ENCODE measurements at regions not wholly inside any gene's neighbourhood (a gene's known extent, or its start where the extent isn't known, plus 50 kb on each side); places are given as distances from the start of the nearest gene placed in this dataset.

DNA sequence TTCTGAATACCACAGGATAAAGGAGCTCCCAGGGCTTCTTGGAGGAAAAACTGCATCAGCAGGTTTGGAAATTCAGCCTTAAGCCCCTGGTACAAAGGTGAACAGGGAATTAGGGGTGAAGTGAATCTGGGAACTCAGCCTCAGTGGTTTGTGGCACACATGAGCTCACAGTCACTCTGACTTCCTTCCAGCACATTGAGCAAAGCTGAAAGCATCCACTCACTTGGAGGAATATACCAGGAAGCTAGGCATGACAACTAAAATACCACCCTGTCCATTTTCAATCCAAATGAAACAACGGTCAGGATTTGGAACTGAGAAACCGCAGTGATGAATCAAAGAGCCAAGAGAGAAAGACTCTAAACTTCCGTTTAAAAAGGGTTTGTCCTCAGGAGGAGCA lies 216.1 kb downstream of the ICOS start:
- TF ChIP-seq, protein P1, sequence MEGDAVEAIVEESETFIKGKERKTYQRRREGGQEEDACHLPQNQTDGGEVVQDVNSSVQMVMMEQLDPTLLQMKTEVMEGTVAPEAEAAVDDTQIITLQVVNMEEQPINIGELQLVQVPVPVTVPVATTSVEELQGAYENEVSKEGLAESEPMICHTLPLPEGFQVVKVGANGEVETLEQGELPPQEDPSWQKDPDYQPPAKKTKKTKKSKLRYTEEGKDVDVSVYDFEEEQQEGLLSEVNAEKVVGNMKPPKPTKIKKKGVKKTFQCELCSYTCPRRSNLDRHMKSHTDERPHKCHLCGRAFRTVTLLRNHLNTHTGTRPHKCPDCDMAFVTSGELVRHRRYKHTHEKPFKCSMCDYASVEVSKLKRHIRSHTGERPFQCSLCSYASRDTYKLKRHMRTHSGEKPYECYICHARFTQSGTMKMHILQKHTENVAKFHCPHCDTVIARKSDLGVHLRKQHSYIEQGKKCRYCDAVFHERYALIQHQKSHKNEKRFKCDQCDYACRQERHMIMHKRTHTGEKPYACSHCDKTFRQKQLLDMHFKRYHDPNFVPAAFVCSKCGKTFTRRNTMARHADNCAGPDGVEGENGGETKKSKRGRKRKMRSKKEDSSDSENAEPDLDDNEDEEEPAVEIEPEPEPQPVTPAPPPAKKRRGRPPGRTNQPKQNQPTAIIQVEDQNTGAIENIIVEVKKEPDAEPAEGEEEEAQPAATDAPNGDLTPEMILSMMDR (IDR thresholded peaks at IDR 0.05; ENCODE audit: low read length) = no peak
- no peak for TF ChIP-seq EZH2 (optimal IDR thresholded peaks at IDR 0.05; ENCODE audit: low read depth, low read length)
- no peak for TF ChIP-seq EZH2phosphoT487 (IDR thresholded peaks at IDR 0.05; ENCODE audit: low read length)
